ENCODE measurements at regions not wholly inside any gene's neighbourhood (a gene's known extent, or its start where the extent isn't known, plus 50 kb on each side); places are given as distances from the start of the nearest gene placed in this dataset.

GRCh38 chr15:87354661-87355410, 901.7 kb downstream of the NTRK3 start:
- no peak for DNase-seq (ENCODE audit: low spot score)

- no peak for DNase-seq (ENCODE audit: low spot score)
Observed at GRCh38 chr15:87349181-87349580, 907.4 kb downstream of the NTRK3 start.

- DNase-seq (ENCODE audit: low spot score): no peak
Observed at GRCh38 chr15:87348746-87349145, 907.8 kb downstream of the NTRK3 start.

GRCh38 chr15:87347806-87348515, 908.6 kb downstream of the NTRK3 start:
- DNase-seq (ENCODE audit: low spot score): no peak

GRCh38 chr15:87345961-87346360, 910.6 kb downstream of the NTRK3 start:
- no peak for DNase-seq (ENCODE audit: low spot score)

- no peak for DNase-seq (ENCODE audit: low spot score)
Observed at GRCh38 chr15:87343966-87344365, 912.6 kb downstream of the NTRK3 start.

GRCh38 chr15:87340370-87340769, 916.2 kb downstream of the NTRK3 start:
- no peak for DNase-seq (ENCODE audit: low spot score)

- no peak for DNase-seq (ENCODE audit: low spot score)
Observed at GRCh38 chr15:87326269-87326668, 930.3 kb downstream of the NTRK3 start.

GRCh38 chr15:87322870-87323269, 933.7 kb downstream of the NTRK3 start:
- no peak for DNase-seq (ENCODE audit: low spot score)

GRCh38 chr15:87322265-87322664, 934.3 kb downstream of the NTRK3 start:
- DNase-seq (ENCODE audit: low spot score): no peak

GRCh38 chr15:87317900-87318299, 938.6 kb downstream of the NTRK3 start:
- DNase-seq (ENCODE audit: low spot score): no peak

GRCh38 chr15:87312221-87312620, 944.3 kb downstream of the NTRK3 start:
- DNase-seq (ENCODE audit: low spot score): no peak

- DNase-seq (ENCODE audit: low spot score): no peak
Observed at GRCh38 chr15:87300146-87300545, 956.4 kb downstream of the NTRK3 start.

- no peak for DNase-seq (ENCODE audit: low spot score)
Observed at GRCh38 chr15:87294854-87295253, 961.7 kb downstream of the NTRK3 start.

GRCh38 chr15:87293031-87293430, 963.5 kb downstream of the NTRK3 start:
- no peak for DNase-seq (ENCODE audit: low spot score)

GRCh38 chr15:87287156-87287555, 969.4 kb downstream of the NTRK3 start:
- DNase-seq (ENCODE audit: low spot score): no peak

- no peak for DNase-seq (ENCODE audit: low spot score)
Observed at GRCh38 chr15:87269566-87269965, 987.0 kb downstream of the NTRK3 start.

GRCh38 chr15:87268675-87269074, 987.9 kb downstream of the NTRK3 start:
- no peak for DNase-seq (ENCODE audit: low spot score)

- no peak for DNase-seq (ENCODE audit: low spot score)
Observed at GRCh38 chr15:87267798-87268197, 988.7 kb downstream of the NTRK3 start.

- DNase-seq (ENCODE audit: low spot score): no peak
Observed at GRCh38 chr15:87263871-87264270, 992.7 kb downstream of the NTRK3 start.

- DNase-seq (ENCODE audit: low spot score): no peak
Observed at GRCh38 chr15:87263296-87263695, 993.2 kb downstream of the NTRK3 start.

GRCh38 chr15:87245592-87245991, 1010.9 kb downstream of the NTRK3 start:
- no peak for DNase-seq (ENCODE audit: low spot score)

GRCh38 chr15:87243474-87243873, 1013.1 kb downstream of the NTRK3 start:
- DNase-seq (ENCODE audit: low spot score): no peak

Data from CD4-positive, alpha-beta T cell treated with Interleukin-2 at 100 ng/mL for 4 hours (primary cell).